T-helper 1 cell (primary cell): ENCODE measurements at regions not wholly inside any gene's neighbourhood (a gene's known extent, or its start where the extent isn't known, plus 50 kb on each side); places are given as distances from the start of the nearest gene placed in this dataset.

ENCODE experiments used
- DNase-seq, 5 donors: peaks; one replicate each; pipeline ENCODE4 v3.0.0-alpha.2; 2012 to 2020

- no peak for DNase-seq
Observed at GRCh38 chr2:176544991-176545956, 276.0 kb downstream of the MTX2 start.

DNA sequence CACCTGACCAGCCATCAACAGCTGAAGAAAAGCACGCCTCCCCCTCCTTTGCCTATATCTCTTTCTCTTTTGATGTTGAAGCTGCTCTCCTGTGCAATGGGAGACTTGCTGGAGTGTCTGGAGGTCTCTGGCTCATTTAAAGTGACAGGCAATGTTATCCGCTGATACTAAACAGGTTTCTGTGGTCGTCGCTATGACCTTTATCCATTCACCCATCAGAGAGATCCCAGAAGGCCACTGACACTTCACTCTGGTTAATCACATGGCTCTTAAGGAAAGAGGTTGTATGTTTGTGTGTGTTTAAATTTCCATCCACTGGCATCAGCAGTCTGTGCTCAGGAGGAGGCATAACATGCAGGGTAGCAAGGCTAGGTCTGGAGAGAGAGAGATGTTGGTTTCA, 277.3 kb downstream of the MTX2 start:
- no peak for DNase-seq

DNA sequence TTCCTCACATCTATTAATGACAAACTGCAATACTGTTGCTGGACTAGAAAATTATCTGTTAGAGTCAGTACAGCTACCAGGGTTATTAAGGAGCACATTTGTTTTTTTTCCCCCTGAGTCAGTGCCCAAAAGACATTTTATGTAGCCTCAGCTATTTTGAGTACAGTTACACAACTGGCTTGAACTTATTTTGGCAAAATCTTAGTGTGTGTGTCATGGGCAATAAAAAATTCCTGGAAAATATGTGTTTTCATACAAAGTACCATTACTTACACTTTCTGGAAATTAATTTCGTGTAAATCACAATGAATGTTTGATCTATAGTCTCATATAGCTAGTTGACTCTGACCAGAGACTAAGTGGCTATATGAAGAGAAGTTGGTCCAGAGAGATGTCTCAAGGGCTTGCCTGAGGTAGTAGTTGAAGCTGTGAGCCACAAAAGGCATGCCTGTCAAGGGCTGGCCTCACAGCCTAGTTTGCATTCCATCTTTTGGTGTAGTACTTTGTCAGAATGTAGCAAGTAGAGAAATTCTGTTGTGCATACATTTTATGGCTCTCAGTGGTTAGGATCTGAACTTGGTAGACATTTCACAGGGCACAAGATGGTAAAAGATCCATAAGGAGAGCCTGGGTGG, 283.4 kb downstream of the MTX2 start:
- no peak for DNase-seq

DNA sequence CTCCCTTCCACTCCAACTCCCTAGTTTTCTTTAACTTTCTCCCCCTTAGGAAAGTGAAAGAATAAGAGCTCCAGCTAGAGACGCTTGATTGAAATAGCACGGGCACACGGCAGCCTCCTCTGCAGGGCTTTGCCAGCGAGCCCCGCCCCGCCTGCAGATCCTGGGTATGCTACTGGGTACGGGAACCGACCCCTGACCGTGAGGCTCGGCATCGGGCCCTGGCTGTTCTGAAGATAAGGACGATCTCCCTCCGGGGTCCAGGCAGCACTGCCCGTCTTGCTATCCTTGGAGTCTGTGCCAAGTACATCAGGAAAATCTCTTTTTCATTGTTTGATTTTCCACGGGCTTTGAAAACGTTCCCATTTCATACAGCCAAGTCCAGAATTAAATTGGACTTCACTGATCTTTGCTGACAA, 284.5 kb downstream of the MTX2 start:
- peak in 3 of 5 donors; percentile 2 to 13 (median 2) for DNase-seq

DNA sequence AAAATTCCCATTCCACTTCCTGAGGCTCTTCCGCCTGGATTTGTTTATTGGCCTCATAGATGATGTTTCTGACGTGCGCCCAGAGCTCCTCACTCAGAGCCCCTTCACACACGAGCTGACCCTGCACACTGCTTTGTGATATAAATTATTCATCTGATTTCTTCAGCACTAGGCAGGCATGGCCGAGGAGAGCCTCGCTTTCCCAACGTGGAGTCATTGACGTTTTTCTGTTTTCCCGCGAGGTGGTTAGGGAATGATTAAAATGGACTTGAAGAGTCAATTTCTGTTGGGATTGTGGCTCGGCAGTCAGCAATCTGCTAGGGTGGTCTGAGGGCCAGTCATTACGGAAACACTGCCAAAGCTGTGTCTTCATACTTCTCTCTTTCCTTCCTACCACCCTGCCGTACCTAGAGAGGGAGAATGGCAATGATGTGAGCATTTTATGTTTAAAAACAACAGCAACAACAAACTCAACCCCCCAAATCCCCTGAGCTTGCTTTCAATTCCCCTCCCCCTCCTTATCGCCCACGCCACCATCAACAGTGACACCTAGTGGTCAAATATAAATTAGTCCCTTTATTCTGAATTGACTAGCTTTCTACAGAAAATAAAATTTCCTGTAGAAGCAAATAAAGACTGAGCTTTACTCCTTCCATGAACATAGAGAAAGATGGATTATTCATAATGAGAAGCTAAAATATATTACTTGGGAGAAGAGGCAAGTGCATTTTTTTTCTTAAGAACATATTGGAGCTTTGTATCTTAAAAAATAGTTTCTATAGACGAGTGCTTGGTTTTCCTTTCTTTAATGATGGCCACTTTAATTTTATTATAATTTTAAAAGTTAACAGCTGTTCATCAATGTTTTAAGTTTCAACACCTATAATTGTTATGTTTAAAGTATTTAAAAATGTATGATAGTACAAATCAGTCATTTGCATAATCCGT, 285.1 kb downstream of the MTX2 start:
- peak in 2 of 5 donors; percentile 1 to 36 for DNase-seq

DNA sequence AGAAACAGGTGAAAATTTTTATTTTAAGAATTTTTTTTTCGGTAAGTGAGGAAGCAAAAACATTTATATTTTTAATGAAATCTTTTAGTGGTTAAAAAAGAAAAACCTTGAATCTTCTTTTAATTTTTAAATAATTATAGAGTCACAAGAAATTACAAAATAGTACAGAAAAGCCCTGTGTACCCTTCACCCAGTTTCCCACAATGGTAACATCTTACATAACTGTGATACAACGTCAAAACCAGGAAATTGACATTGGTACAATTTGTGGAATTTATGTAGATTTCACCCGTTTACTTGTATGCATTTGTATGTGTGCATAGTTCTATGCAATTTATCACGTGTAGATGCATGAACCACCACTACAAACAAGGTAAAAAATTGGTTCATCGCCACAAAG, 285.9 kb downstream of the MTX2 start:
- no peak for DNase-seq

DNA sequence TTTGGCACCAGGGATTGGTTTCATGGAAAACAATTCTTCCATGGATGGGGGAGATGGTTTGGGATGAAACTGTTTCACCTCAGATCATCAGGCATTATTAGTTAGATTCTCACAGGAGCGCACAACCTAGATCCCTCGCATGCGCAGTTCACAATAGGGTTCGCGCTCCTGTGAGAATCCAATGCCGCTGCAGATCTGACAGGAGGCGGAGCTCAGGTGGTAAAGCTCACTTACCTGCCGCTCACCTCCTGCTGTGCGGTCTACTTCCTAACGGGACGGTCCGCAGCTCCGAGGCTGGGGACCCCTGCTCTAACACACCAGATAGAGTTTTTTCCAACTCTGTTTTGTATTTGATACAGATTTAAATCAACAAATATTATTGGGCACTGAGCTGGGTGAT, 286.5 kb downstream of the MTX2 start:
- no peak for DNase-seq

- no peak for DNase-seq
Observed at GRCh38 chr2:176556373-176556772, 287.1 kb downstream of the MTX2 start.

- no peak for DNase-seq
Observed at GRCh38 chr2:176557821-176558220, 288.6 kb downstream of the MTX2 start.

DNA sequence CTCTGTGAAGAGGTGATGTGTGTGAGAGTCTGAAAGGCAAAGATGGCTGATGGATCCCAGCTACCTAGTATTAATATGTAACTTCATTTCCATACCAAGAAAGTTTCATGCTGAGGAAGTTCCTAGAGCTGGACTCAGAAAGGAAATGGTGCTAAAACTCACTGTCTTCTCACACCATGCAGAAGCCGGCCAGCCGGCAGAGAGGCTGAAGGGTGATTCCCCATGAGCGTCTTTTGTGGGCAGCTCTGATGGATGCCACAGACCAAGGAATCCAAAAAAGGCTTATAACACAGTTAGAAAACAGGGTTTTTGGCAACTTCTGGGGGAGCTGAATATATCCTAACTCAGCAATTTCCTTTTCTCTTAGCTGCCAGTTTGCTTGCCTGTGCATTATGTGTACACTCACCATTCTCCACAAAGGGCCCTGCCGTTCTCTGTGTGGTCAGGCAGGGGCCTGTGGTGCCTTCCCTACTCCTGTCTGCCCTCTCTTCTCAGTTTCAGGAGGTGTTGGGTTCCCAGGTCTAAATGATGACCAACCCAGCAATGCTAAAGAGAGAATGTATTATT, 289.4 kb downstream of the MTX2 start:
- no peak for DNase-seq

DNA sequence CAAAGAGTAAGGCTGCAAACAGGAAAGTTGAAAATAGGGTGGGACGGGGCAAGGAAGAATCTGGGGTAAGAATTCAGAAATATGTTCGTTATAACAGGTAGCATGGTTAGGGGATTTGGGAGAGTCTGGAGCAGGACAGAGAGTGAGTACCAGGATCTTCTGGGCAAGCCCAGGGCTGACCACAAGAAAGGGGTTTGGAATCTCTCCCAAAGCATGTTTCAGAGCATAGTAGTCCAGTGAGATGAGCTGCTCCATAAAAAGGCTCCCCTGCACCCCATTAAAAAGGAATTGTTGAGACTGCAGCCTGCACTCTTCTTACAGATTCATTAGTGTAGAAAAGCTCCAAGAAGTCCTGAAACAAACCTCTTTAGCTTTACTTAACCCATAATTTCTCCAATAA, 291.1 kb downstream of the MTX2 start:
- DNase-seq, result no peak

GRCh38 chr2:176561706-176562105, 292.5 kb downstream of the MTX2 start:
- no peak for DNase-seq

DNA sequence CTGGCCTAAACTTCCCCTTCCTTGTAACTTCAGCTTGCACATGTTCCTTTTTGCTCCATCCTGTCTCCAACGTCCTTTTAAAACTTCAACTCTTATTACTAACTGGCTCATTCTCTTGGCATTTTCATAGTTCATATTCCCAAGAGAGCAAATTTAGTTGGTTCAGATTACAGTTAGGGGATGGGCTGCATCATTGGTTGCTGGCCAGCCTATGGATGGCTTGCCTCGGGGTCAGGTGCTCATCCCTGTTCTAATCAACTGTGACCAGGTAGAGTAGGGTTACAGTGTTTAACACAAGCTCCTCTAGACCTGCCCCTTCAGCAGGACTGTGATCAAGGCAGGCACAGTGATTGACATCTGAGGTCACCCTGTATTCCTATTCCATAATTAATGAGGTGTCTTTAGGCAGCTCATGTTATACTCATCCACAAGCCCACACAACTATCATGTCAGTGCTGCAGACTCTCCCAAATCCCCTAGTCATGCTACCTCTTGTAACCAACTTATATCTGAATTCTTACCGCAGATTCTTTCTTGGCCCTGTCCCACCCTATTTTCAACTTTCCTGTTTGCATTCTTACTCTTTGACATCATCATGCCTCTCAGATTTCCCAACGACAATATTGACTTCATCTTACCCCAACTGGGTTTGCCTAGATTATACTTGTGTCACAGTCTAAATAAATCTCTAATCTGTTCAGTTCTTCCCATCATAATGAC, 293.3 kb downstream of the MTX2 start:
- no peak for DNase-seq

DNA sequence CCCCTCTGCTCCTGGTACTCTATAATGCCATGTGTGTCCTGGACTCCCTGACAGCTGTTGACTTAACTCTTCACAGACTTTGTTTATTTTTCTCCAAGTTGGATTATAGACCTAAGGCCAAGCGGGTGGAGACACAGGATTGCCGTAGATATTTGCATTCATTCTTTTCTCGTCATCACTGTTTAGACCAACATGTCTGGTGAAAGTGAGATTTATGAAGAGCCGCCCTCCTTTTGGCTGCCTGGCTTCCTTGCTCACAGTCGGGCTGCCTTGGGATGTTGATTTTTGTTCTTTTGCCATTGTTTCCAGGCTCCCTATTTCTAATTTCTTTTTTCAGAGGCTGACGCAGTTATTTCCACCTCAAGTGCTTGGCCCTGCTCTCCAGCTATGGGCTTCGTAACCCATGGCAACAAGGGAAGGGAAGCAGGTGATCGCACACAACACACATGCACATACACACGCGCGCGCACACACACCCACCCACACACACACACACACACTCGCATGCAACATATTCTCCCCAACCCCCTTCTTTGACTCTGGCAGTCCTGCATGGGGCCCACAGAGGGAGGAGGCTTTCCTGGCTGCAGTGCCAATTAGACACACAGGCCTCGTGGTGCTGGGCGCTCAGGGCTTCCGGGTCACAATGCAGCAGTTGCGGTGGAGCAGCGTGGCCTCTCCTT, 296.5 kb downstream of the MTX2 start:
- no peak for DNase-seq

- no peak for DNase-seq
Observed at GRCh38 chr2:176566496-176566895, 297.3 kb downstream of the MTX2 start.

- DNase-seq, result no peak
Observed at GRCh38 chr2:176566961-176567360, 297.7 kb downstream of the MTX2 start.

DNA sequence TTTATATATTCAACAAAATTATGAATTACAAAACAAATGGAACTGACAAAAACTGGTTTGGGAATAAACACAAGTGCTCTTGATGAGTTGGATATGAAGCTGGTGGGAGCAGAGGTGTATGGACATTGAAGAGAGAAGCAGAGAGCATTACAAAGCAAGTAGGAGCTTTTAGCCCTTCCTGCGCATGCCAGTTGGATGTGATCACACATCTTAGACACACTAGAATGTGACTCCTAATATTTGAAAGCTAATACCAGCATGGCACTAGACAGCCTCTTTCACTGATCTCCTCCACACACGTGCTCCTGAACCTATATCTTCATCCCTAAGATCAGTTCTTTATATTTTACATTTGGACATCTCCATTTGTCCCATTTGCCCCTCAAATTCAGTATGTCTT, 298.1 kb downstream of the MTX2 start:
- no peak for DNase-seq

GRCh38 chr2:176569574-176569973, 300.3 kb downstream of the MTX2 start:
- DNase-seq, result no peak

- DNase-seq, result no peak
Observed at GRCh38 chr2:176573612-176574483, 304.6 kb downstream of the MTX2 start.
